ENCODE measurements at regions not wholly inside any gene's neighbourhood (a gene's known extent, or its start where the extent isn't known, plus 50 kb on each side); places are given as distances from the start of the nearest gene placed in this dataset.

DNA sequence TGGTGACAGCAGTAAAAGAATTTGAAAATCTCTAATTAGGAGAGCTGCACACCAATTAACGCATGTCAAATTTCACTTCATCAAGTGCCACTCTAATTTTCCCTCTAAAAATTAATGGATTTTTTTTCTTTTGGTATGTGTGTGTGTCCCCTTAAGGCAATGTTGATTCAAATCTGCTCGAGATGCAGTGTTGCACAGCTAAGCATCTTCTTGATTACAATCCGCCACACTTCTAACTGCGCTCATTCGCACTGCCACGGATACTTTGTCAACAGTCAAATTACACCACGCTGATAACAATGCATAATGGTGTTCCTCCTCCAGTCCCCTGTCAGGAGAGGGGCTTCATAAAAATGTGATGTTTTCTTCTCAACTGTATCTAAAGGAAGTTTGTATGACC, 261.4 kb downstream of the MEIS1 start:
- no peak for TF ChIP-seq CTCF (conservative IDR thresholded peaks at IDR 0.05)
- no peak for TF ChIP-seq EZH2 (IDR thresholded peaks at IDR 0.05; ENCODE audit: low read depth)
